DMS 273 (cell line): ENCODE measurements at regions not wholly inside any gene's neighbourhood (a gene's known extent, or its start where the extent isn't known, plus 50 kb on each side); places are given as distances from the start of the nearest gene placed in this dataset.
"Not testable (repeated sequence)": the region's sequence is repeated elsewhere in the genome, so short reads cannot be mapped to it uniquely, and the experiment has no call there.

Experiments
- DNase-seq: peaks from one replicate; lab custom pipeline; 2025; ENCODE audit not compliant: unreplicated experiment; lab: John Stamatoyannopoulos, UW

DNA sequence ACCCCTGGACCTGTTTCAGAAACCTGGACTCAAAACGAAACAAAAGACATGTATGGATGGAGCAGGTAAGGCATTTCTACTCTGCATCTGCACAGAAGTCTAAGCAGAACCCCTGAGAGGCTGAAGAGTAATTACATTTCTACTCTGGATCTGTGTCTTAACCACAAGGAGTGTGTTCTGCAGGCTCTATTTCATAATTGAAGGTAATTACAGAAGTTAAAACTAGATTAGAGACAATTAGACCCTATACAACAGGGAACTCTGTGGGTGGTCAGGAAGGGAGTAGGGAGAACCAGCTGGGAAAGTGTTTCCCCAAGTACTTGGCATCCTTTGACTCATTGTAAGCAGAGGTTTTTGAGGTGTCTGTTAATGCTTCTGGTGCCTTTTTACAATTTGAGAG lies 69.8 kb downstream of the IGSF1 start:
- DNase-seq: no peak

DNA sequence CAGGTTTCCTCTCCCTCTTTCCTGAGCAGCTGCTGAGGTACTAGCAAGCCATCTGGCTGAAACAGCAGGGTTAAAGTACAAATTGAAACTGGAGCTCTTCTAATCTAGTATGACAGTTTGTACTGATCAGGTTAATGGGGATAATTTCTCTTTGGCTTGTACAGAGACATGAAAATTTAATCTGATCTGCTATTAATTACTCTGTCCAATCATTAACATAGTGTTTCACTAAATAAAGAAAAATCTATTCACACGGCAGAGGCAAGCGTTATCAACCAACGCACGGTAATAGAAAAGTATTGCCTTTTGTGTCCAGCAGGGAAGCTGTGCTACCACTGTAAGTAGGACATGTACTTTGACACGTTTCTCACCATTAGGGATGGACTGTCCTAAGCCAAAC lies 71.1 kb downstream of the IGSF1 start:
- DNase-seq: peak; percentile 30

DNA sequence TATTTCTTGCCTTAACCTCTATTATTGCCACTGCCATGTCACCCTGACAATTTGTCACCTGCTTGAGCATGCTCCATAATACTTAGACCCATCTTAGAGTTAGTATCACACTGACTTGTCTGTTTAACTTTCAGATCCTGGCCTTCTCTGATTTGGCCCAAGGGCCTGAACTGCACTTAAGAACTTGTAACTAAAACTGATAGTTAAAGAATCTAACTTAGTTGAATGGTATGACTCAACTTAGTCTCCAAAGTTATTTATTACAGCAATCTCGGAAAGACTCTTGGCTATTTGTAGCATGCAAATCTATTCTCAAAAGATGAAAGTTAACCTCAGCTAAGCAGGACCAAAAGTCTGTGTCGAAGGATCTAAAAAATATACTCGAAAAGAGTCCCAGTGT lies 72.3 kb downstream of the IGSF1 start:
- DNase-seq: no peak

DNA sequence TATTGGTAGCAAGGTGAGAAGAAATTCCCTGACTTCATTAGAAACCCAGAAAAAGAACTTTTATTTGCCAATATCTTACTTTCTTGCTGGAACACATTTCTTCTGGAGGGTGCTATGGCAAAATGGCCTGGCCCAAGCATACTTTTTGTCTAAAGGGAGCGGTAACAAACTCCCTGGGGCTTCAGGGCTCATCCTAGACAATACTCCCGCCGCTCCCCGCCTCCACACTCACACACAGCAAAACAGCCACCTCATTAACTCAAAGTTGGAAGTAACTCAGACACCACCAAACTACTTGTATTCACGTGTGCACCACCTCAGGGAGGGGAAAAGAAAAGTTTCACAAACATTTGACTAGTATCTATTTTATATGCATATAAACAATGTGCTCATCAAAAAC lies 75.7 kb downstream of the IGSF1 start:
- DNase-seq: no peak

DNA sequence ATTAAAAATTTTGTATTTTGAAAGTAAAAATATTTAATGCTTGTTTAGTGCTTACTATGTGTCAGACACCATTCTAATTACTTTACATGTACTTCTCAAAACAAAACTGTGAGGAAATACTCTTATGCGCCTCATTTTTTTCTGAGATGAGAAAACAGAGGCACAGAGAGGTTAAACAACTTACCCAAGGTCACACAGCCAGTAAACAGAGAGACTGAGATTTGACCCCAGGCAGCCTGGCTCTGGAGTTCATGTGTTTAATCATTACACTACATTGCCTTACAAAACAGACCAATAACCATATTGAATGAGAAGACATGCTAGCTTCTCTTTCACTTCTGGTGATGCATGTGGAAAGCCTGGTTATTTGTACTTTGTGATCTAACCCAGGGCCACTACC lies 86.3 kb downstream of the IGSF1 start:
- DNase-seq: no peak

DNA sequence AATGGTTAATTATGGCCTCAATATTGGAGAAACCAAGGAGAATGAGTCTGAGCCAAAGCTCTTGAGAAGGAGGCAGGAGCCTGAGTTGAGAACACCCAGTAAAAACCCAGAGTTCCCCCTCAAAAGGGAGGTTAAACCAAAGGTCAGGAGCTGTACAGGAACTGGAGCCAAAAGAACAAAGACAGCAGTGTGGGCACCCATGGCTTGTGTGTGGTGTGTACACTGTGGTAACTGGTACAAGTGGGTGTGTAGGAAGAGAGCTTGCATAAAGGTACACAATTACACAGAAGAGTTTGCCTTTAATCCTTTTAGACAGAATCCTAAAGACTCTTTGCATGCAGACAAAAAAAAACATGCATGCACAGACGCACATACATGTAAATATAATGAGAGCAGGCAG lies 87.1 kb downstream of the IGSF1 start:
- no peak for DNase-seq

DNA sequence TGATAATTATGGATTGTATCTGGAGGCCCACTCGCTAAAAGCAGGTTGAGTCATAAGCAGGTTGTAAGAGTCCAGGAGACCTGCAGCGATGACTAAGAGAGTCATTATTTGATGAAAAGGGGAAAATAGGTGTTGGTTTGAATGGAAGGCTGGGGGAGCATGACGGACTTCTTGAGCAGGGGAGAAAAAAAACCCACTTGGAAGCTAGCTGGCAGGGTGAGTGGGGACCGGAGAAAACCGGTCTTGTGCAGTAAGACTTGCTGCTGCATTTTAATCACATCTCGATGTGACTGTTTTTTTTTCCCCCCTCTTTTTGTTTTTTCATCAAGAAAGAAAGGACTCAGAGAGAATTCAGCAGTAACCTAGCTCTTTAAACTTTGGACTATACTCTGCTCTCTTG lies 90.0 kb downstream of the IGSF1 start:
- DNase-seq: no peak

DNA sequence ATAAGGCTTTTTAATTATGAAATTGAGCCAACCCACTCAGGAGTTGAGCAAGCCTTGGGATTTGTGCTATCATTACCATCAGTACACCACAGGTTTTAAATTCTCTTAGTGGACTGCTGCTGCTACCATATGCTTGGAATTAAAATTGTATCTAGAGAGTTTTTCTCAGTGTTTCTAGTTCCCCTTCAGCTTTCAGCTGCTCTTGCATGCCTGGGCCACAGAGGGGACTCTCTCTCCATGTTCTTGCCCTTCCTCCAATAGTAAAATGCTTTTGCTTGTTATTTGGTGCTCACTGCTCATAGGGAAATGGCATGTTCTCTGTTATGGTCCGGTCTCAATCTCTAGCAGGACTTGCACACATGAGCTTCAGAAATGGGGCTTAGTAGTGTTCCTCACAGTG lies 101.9 kb downstream of the IGSF1 start:
- DNase-seq: no peak

DNA sequence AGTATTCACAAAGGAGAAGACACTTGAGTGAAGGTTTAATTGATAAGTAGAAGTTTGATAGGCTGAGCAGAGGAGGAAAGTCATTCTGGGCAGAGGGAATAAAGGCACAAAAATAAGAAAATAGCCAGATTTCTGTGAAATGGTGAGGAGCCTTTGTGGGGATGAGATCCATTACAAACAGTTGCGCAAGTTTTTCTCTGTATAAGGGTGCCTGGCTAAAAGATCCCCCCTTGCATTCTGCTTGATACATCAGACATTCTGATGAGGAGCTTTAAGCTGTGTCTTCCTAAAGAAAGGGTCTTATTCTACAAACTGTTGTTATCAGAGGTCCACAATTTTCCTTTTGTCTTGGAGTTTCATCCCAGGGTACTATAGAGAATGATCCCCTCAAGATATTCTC lies 112.0 kb downstream of the ARHGAP36 start:
- no peak for DNase-seq

DNA sequence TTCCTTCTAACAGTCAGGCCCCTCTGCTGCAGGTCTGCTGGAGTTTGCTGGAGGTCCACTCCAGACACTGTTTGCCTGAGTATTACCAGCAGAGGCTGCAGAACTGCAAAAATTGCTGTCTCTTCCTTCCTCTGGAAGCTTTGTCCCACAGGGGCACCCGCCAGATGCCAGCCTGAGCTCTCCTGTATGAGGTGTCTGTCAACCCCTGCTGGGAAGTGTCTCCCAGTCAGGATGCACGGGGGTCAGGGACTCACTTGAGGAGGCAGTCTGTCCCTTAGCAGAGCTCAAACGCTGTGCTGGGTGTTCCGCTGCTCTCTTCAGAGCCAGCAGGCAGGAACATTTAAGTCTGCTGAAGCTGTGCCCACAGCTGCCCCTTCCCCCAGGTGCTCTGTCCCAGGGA lies 105.5 kb downstream of the ARHGAP36 start:
- DNase-seq: not testable (repeated sequence)

DNA sequence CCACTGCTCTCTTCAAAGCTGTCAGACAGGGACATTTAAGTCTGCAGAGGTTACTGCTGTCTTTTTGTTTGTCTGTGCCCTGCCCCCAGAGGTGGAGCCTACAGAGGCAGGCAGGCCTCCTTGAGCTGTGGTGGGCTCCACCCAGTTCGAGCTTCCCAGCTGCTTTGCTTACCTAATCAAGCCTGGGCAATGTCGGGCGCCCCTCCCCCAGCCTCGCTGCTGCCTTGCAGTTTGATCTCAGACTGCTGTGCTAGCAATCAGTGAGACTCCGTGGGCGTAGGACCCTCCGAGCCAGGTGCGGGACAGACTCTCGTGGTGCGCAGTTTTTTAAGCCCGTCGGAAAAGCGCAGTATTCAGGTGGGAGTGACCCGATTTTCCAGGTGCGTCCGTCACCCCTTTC lies 99.5 kb downstream of the ARHGAP36 start:
- DNase-seq: not testable (repeated sequence)

DNA sequence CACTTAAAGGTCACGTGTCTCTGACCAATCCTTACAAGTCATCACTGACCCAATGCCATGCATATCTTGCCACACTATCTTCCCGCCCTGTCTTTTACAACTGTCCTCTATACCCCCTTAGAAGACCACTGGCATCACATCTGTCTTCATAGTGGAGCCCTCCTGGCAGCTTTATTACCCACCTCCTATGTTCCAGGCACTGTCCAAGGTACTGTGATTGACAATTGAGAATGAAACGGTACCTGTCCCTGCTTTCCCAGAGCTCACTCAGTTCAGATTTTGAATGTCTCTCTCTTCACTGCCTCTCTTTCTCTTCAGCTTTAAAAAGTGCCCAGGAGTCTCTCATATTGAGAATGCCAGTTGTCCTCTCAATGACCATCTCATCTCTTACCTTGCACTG lies 88.6 kb downstream of the ARHGAP36 start:
- no peak for DNase-seq
